Psoas muscle (tissue), 7 donors: ENCODE measurements at regions not wholly inside any gene's neighbourhood (a gene's known extent, or its start where the extent isn't known, plus 50 kb on each side); places are given as distances from the start of the nearest gene placed in this dataset.

ENCODE experiments used
- ATAC-seq, 4 donors: fragments of 200-7000 bp; cut with Tn5 transposase; one replicate each; pipeline ENCODE4 v1.9.1; 2020; ENCODE audit warnings: moderate library complexity in 3 of 4, mild to moderate bottlenecking in 2 of 4
- DNase-seq, 2 donors: peaks; one replicate each; pipeline ENCODE4 v3.0.0-alpha.2; 2020
- H3K27ac ChIP-seq: fragments of 200-600 bp; one replicate; pipeline ENCODE4 v1.8.0; 2022
- H3K27me3 ChIP-seq, 3 donors: fragments of 200-600 bp in 1 of 3; one replicate each; pipeline versions ENCODE4 v1.6.1 to v1.8.0; 2013 to 2022; ENCODE audit warnings: low read length in 2 of 3, mild to moderate bottlenecking in 2 of 3, moderate library complexity in 1 of 3; ENCODE audit not compliant: insufficient read depth in 3 of 3
- H3K36me3 ChIP-seq, 2 donors: fragments of 200-600 bp in 1 of 2; one replicate each; pipeline versions ENCODE4 v1.6.1 to v1.8.0; 2013 to 2022; ENCODE audit warnings: low read depth in 1 of 2, mild to moderate bottlenecking in 1 of 2, moderate library complexity in 1 of 2; ENCODE audit not compliant: insufficient read depth in 1 of 2
- H3K4me1 ChIP-seq: fragments of 200-600 bp; one replicate; pipeline ENCODE4 v1.8.0; 2022
- H3K4me3 ChIP-seq: fragments of 200-600 bp; one replicate; pipeline ENCODE4 v1.8.0; 2022; ENCODE audit warnings: mild to moderate bottlenecking
- H3K9me3 ChIP-seq: fragments of 200-600 bp; one replicate; pipeline ENCODE4 v1.8.0; 2022
- WGBS, 3 donors: extraction: QIAGEN DNeasy Blood & Tissue Kit; methylation state at CpG; one replicate each; pipeline versions ENCODE4 v1.1.6 to v1.1.7; 2013; 5-methylcytosine and 5-hydroxymethylcytosine counted together
- intact Hi-C, 2 donors: fragments of 100-400 bp; cut with DNase I; formaldehyde crosslinking; loops; one replicate each; pipeline versions ENCODE4 v1.11.0 to v1.14.2; 2022
- TF ChIP-seq, protein P1 (sequence below): fragments of 200-600 bp; IDR thresholded peaks from one replicate; pipeline ENCODE4 v1.8.0; 2022; ENCODE audit warnings: antibody characterized with exemption
- donor health status: healthy with polysubstance abuse.
- donor health status: DM: no; HTN: no; CAD: no; lungs with moderate emphysema.
- donor health status: Bipolar disorder and iron deficiency.
- donor health status: healthy.
- donor health status: DM: yes; HTN: yes; CAD: no.
- donor health status: DM: no; HTN: no; CAD: no.
- donor health status: DM: yes; HTN: yes; CAD: no.

DNA sequence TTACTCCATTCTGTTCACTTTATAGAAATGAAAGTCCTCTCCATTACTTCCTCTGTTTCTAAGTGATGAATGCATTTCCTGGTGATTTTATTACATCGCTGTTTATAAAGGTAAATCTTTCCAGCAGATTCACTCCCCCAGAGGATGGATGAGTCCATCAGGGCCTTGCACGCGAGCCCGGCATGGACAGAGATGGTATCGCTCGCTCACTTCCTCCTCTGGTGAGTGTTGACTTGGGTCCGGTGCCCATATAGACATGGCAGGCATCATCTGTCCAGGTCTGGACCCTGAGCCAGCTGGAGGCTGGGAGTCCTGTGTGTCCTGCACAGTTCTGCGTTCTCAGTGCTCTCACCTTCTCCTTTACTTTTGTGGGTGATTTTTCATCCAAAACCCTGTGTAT is 733.6 kb upstream of the SALL3 start:
- H3K9me3 ChIP-seq, result no peaks in the 10 kb centered on the region
- ATAC-seq, result no peak
- no peak for DNase-seq
- TF ChIP-seq, protein P1, sequence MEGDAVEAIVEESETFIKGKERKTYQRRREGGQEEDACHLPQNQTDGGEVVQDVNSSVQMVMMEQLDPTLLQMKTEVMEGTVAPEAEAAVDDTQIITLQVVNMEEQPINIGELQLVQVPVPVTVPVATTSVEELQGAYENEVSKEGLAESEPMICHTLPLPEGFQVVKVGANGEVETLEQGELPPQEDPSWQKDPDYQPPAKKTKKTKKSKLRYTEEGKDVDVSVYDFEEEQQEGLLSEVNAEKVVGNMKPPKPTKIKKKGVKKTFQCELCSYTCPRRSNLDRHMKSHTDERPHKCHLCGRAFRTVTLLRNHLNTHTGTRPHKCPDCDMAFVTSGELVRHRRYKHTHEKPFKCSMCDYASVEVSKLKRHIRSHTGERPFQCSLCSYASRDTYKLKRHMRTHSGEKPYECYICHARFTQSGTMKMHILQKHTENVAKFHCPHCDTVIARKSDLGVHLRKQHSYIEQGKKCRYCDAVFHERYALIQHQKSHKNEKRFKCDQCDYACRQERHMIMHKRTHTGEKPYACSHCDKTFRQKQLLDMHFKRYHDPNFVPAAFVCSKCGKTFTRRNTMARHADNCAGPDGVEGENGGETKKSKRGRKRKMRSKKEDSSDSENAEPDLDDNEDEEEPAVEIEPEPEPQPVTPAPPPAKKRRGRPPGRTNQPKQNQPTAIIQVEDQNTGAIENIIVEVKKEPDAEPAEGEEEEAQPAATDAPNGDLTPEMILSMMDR, result no peak
- H3K27me3 ChIP-seq, result peaks cover 0 to 4% (median 2%) of the 10 kb centered on the region in 3 donors
- no peak overlapping the region for H3K4me3 ChIP-seq
- intact Hi-C loops, result no loop called here
- WGBS, 3 donors, result 77 to 90% (median 80%) methylated on average over 8 of the region's 8 CpGs
- no peaks in the 10 kb centered on the region for H3K36me3 ChIP-seq
- H3K27ac ChIP-seq, result no peak overlapping the region
- no peaks in the 10 kb centered on the region for H3K4me1 ChIP-seq

DNA sequence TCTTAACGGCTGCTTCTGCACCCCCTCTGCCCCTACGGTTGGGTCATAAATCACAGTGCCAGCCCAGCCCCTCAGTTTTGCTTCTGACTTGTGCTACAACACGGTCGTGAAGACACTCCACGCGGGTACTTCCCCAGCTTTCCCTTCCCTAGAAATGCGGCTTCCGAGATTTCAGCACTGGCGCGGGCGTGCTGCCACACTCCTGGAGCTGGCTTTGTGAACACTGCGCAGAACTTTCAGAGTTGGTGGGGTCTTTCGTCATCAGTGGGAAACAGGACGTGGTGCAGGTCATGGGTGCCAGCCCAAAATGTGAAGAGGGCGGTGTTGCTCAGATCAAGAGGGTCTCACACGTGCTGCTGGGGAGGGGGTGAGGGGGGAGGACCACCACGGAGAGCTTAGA is 733.0 kb upstream of the SALL3 start:
- Histone ChIP-seq H3K27ac (no peak overlapping the region), H3K36me3 (no peaks in the 10 kb centered on the region), H3K9me3 (no peaks in the 10 kb centered on the region), H3K4me3 (no peak overlapping the region), H3K4me1 (no peaks in the 10 kb centered on the region), H3K27me3 (peaks cover 0 to 4% (median 2%) of the 10 kb centered on the region in 3 donors)
- intact Hi-C loops, result no loop called here
- TF ChIP-seq, protein P1, result no peak
- DNase-seq, result no peak
- WGBS, 3 donors, result 49 to 55% (median 50%) methylated on average over 17 of the region's 17 CpGs
- ATAC-seq, result no peak

DNA sequence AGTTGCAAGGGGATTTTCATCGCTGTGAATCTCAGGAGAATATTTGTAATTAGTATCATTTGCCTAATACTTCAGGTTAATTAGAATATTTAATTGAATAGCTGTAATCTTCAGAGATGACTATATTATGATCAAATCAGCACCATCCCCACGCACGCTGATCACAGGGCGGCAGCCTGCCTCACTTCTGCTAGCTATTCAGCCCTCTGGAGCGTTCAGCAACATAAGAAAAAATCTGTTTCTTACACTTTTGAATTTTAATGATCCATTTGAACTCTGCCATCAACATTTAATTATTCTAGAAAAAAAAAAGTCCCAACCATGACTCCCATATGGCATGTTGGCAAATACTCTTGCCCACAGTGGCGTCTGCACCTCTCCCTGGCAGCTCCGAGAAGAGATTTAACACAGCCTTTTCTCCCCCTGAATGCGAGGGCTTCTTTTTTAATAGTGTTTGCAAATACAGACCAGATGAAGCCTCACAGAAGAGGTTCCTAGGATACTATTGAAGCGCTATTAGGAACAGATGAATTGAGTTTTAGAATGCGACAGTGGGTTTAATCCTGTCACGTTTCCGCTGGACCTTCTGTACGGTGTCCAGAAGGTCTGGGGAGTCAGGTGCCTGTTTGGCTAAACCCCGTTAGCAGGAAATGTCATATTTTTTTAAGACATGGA is 731.9 kb upstream of the SALL3 start:
- peaks cover 0 to 4% (median 2%) of the 10 kb centered on the region in 3 donors for H3K27me3 ChIP-seq
- TF ChIP-seq, protein P1, result no peak
- no peak overlapping the region for H3K4me3 ChIP-seq
- no peak for ATAC-seq
- H3K36me3 ChIP-seq, result no peaks in the 10 kb centered on the region
- H3K27ac ChIP-seq, result no peak overlapping the region
- intact Hi-C loops, result no loop called here
- 62 to 67% (median 64%) methylated on average over 14 of the region's 14 CpGs for WGBS, 3 donors
- H3K9me3 ChIP-seq, result no peaks in the 10 kb centered on the region
- no peak for DNase-seq
- no peaks in the 10 kb centered on the region for H3K4me1 ChIP-seq

DNA sequence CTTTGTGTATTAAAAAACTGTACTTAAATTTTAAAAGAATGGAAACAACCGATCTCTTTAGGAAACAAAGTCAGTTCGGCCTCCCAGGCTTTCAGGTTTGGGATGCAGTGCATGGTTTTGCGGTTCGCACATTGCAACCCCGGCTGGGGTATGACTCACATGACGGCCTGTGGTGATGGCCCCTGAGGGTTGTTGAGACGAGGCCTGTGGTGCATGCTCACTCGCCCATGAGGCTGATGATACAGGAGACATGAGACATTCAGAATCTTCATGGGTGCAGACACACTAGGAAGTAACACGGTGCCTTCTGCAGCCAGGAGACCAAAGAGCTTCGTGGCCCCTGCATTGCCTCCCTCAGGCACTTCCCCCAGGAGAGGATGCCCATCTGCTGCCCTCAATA is 724.6 kb upstream of the SALL3 start:
- intact Hi-C loops, result no loop called here
- Histone ChIP-seq H3K9me3 (no peaks in the 10 kb centered on the region), H3K36me3 (no peaks in the 10 kb centered on the region), H3K4me3 (no peak overlapping the region), H3K27me3 (no peaks in the 10 kb centered on the region), H3K27ac (no peak overlapping the region), H3K4me1 (no peaks in the 10 kb centered on the region)
- 87 to 95% (median 92%) methylated on average over 10 of the region's 10 CpGs for WGBS, 3 donors
- DNase-seq (no peak), ATAC-seq (no peak)
- TF ChIP-seq, protein P1, result no peak
